Liver (tissue), 7 donors: ENCODE measurements at regions not wholly inside any gene's neighbourhood (a gene's known extent, or its start where the extent isn't known, plus 50 kb on each side); places are given as distances from the start of the nearest gene placed in this dataset.

ENCODE experiments used
- DNase-seq: peaks from one replicate; pipeline ENCODE4 v3.0.0-alpha.2; 2017; ENCODE audit warnings: low spot score
- H3K27ac ChIP-seq, 2 donors: one replicate each; pipeline ENCODE4 v1.7.0; 2013; ENCODE audit warnings: inconsistent platforms in 2 of 2, low read length in 2 of 2, control low read depth in 1 of 2, low read depth in 1 of 2, mild to moderate bottlenecking in 1 of 2
- H3K27me3 ChIP-seq, 4 donors: one replicate each; pipeline versions ENCODE4 v1.6.1 to v1.7.0; 2013; ENCODE audit warnings: low read length in 3 of 4, inconsistent platforms in 1 of 4, mild to moderate bottlenecking in 1 of 4, moderate library complexity in 1 of 4; ENCODE audit not compliant: control insufficient read depth in 4 of 4, insufficient read depth in 4 of 4
- H3K36me3 ChIP-seq, 4 donors: one replicate each; pipeline versions ENCODE4 v1.6.1 to v1.7.0; 2013; ENCODE audit warnings: low read length in 3 of 4, mild to moderate bottlenecking in 3 of 4, low read depth in 1 of 4, moderate library complexity in 1 of 4; ENCODE audit not compliant: control insufficient read depth in 4 of 4, insufficient read depth in 3 of 4
- H3K4me1 ChIP-seq, 4 donors: one replicate each; pipeline versions ENCODE4 v1.6.1 to v1.7.0; 2013; ENCODE audit warnings: low read length in 3 of 4, mild to moderate bottlenecking in 3 of 4, moderate library complexity in 1 of 4; ENCODE audit not compliant: control insufficient read depth in 4 of 4, insufficient read depth in 4 of 4
- H3K4me3 ChIP-seq, 3 donors: one replicate each; pipeline versions ENCODE4 v1.6.1 to v1.7.0; 2013; ENCODE audit warnings: low read length in 3 of 3, control low read depth in 1 of 3, low read depth in 1 of 3, mild to moderate bottlenecking in 1 of 3
- H3K9ac ChIP-seq, 2 donors: one replicate each; pipeline ENCODE4 v1.7.0; 2013; ENCODE audit warnings: low read length in 2 of 2, mild to moderate bottlenecking in 2 of 2, moderate library complexity in 2 of 2, control low read depth in 1 of 2, low read depth in 1 of 2
- H3K9me3 ChIP-seq, 4 donors: one replicate each; pipeline versions ENCODE4 v1.6.1 to v1.7.0; 2013; ENCODE audit warnings: low read length in 3 of 4; ENCODE audit not compliant: control insufficient read depth in 4 of 4
- ATF3 ChIP-seq: IDR thresholded peaks from 2 replicates; pipeline ENCODE4 v1.6.1; 2016; ENCODE audit warnings: antibody characterized with exemption
- CTCF ChIP-seq: fragments of 150-350 bp; IDR thresholded peaks from 2 replicates; pipeline ENCODE4 v1.5.1; 2017; ENCODE audit warnings: improper control_type of control experiment, low read depth, low read length; ENCODE audit not compliant: missing input control
- EGR1 ChIP-seq, 2 donors: IDR thresholded peaks; 2 replicates each; pipeline ENCODE4 v1.6.1; 2016 to 2018; ENCODE audit warnings: antibody characterized with exemption in 2 of 2, low read depth in 2 of 2
- GABPA ChIP-seq, 2 donors: IDR thresholded peaks in 1 of 2; conservative IDR thresholded peaks in 1 of 2; 2 replicates each; pipeline ENCODE4 v1.6.1; 2016; ENCODE audit warnings: antibody characterized with exemption in 2 of 2, mild to moderate bottlenecking in 1 of 2, moderate library complexity in 1 of 2
- HNF4A ChIP-seq, 2 donors: conservative IDR thresholded peaks; 2 replicates each; pipeline ENCODE4 v1.6.1; 2016; ENCODE audit warnings: antibody characterized with exemption in 2 of 2, mild to moderate bottlenecking in 2 of 2
- HNF4G ChIP-seq: IDR thresholded peaks from 2 replicates; pipeline ENCODE4 v1.6.1; 2016; ENCODE audit warnings: antibody characterized with exemption
- MAX ChIP-seq: IDR thresholded peaks from 2 replicates; pipeline ENCODE4 v1.6.1; 2016; ENCODE audit warnings: antibody characterized with exemption
- NR2F2 ChIP-seq: IDR thresholded peaks from 2 replicates; pipeline ENCODE4 v1.6.1; 2016; ENCODE audit warnings: antibody characterized with exemption
- REST ChIP-seq: IDR thresholded peaks from 2 replicates; pipeline ENCODE4 v1.6.1; 2016; ENCODE audit warnings: antibody characterized with exemption, mild to moderate bottlenecking
- RXRA ChIP-seq, 2 donors: IDR thresholded peaks; 2 replicates each; pipeline ENCODE4 v1.6.1; 2017 to 2018; ENCODE audit warnings: antibody characterized with exemption in 2 of 2, mild to moderate bottlenecking in 1 of 2
- ZBTB33 ChIP-seq: IDR thresholded peaks from 2 replicates; pipeline ENCODE4 v1.6.1; 2016; ENCODE audit warnings: antibody characterized with exemption
- donor health status: healthy.
- donor health status: healthy.
- donor health status: healthy.
- donor health status: healthy.

- H3K36me3 ChIP-seq = no peaks in the 10 kb centered on the region
- no peaks in the 10 kb centered on the region for H3K9me3 ChIP-seq
- DNase-seq = no peak
- H3K27ac ChIP-seq = no peak overlapping the region
- no peak for TF ChIP-seq HNF4A (conservative IDR thresholded peaks at IDR 0.05)
- no peak for TF ChIP-seq GABPA (IDR thresholded peaks at IDR 0.05 in 1 of 2, conservative IDR thresholded peaks at IDR 0.05 in 1 of 2)
- no peak for TF ChIP-seq EGR1 (IDR thresholded peaks at IDR 0.05; ENCODE audit: low read depth in 2 of 2)
- TF ChIP-seq MAX = no peak
- TF ChIP-seq CTCF = no peak
- no peak for TF ChIP-seq ATF3
- no peak for TF ChIP-seq REST
- TF ChIP-seq HNF4G = no peak
- TF ChIP-seq NR2F2 = no peak
- no peak for TF ChIP-seq RXRA (IDR thresholded peaks at IDR 0.05)
- TF ChIP-seq ZBTB33 = no peak
- no peak overlapping the region for H3K9ac ChIP-seq
- no peaks in the 10 kb centered on the region for H3K4me1 ChIP-seq
- H3K27me3 ChIP-seq = no peaks in the 10 kb centered on the region
- H3K4me3 ChIP-seq = no peak overlapping the region
Observed at GRCh38 chr5:89885670-89886069, 523.9 kb downstream of the CETN3 start.

- H3K27ac ChIP-seq = no peak overlapping the region
- no peak for DNase-seq
- TF ChIP-seq HNF4A (conservative IDR thresholded peaks at IDR 0.05) (no peak), ZBTB33 (no peak), ATF3 (no peak), GABPA (IDR thresholded peaks at IDR 0.05 in 1 of 2, conservative IDR thresholded peaks at IDR 0.05 in 1 of 2) (no peak)
- no peaks in the 10 kb centered on the region for H3K4me1 ChIP-seq
- no peak overlapping the region for H3K4me3 ChIP-seq
- H3K9ac ChIP-seq = no peak overlapping the region
- no peaks in the 10 kb centered on the region for H3K9me3 ChIP-seq
- H3K36me3 ChIP-seq = no peaks in the 10 kb centered on the region
- no peaks in the 10 kb centered on the region for H3K27me3 ChIP-seq
Observed at GRCh38 chr5:89883967-89884366, 525.6 kb downstream of the CETN3 start.
